ENCODE measurements at regions not wholly inside any gene's neighbourhood (a gene's known extent, or its start where the extent isn't known, plus 50 kb on each side); places are given as distances from the start of the nearest gene placed in this dataset.

DNA sequence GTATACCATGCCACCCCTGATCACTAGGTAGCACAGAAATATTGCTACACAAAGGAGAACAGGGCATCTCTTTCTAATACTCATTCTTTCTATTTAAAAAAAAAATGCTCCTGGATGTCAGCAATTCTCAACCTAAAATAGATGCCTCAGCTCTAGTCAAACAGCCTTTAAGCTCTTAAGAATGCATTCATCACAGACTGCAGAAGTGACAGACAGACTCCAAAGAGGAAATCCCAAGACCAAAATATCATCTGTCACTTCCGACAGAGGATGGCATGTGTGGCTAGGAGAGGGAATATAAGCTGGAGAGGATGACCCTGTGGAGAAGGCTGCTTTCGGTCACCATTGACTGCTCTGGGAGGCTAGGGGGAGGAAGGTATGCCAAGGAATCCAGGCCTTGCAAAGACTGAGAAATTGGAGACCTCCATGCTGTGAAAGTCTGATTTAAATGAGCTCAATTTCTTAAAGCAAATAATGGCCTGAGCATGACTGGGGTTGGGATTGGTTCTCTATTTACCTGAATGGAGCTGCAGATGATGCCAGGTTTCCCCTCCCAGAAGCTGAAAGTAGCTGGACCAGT lies 277.4 kb downstream of the BRINP2 start:
- TF ChIP-seq, protein P1, sequence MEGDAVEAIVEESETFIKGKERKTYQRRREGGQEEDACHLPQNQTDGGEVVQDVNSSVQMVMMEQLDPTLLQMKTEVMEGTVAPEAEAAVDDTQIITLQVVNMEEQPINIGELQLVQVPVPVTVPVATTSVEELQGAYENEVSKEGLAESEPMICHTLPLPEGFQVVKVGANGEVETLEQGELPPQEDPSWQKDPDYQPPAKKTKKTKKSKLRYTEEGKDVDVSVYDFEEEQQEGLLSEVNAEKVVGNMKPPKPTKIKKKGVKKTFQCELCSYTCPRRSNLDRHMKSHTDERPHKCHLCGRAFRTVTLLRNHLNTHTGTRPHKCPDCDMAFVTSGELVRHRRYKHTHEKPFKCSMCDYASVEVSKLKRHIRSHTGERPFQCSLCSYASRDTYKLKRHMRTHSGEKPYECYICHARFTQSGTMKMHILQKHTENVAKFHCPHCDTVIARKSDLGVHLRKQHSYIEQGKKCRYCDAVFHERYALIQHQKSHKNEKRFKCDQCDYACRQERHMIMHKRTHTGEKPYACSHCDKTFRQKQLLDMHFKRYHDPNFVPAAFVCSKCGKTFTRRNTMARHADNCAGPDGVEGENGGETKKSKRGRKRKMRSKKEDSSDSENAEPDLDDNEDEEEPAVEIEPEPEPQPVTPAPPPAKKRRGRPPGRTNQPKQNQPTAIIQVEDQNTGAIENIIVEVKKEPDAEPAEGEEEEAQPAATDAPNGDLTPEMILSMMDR (IDR thresholded peaks at IDR 0.05; ENCODE audit: insufficient read depth, low read length) = no peak
- TF ChIP-seq POLR2AphosphoS5 (IDR thresholded peaks at IDR 0.05; ENCODE audit: low read depth) = no peak
- TF ChIP-seq REST (IDR thresholded peaks at IDR 0.05; ENCODE audit: insufficient replicate concordance, low read depth) = no peak
- no peak for TF ChIP-seq GABPA (IDR thresholded peaks at IDR 0.05; ENCODE audit: low read depth)
- no peak for TF ChIP-seq SPI1 (IDR thresholded peaks at IDR 0.05; ENCODE audit: borderline replicate concordance, low read depth)
